Upper lobe of left lung (tissue), 6 donors: ENCODE measurements at regions not wholly inside any gene's neighbourhood (a gene's known extent, or its start where the extent isn't known, plus 50 kb on each side); places are given as distances from the start of the nearest gene placed in this dataset.

Experiments used
- ATAC-seq, 2 donors: fragments of 200-7000 bp; cut with Tn5 transposase; one replicate each; pipeline ENCODE4 v1.9.1; 2022; ENCODE audit warnings: mild to moderate bottlenecking in 2 of 2, moderate library complexity in 2 of 2; ENCODE audit not compliant: low FRiP score in 2 of 2
- DNase-seq, 2 donors: peaks; one replicate each; pipeline ENCODE4 v3.0.0-alpha.2; 2019 to 2020
- H3K27ac ChIP-seq, 4 donors: fragments of 200-600 bp; sonication (generic); one replicate each; pipeline ENCODE4 v1.5.1; 2016 to 2019
- H3K27me3 ChIP-seq, 4 donors: fragments of 200-600 bp; sonication (generic); one replicate each; pipeline ENCODE4 v1.5.1; 2017 to 2019
- H3K36me3 ChIP-seq, 4 donors: fragments of 200-600 bp; sonication (generic); one replicate each; pipeline ENCODE4 v1.5.1; 2016 to 2019
- H3K4me1 ChIP-seq, 4 donors: fragments of 200-600 bp; sonication (generic); one replicate each; pipeline ENCODE4 v1.5.1; 2018 to 2019
- H3K4me3 ChIP-seq, 4 donors: fragments of 200-600 bp; sonication (generic); one replicate each; pipeline ENCODE4 v1.5.1; 2017 to 2019; ENCODE audit warnings: mild to moderate bottlenecking in 2 of 4, moderate library complexity in 1 of 4
- H3K9me3 ChIP-seq, 4 donors: fragments of 200-600 bp; sonication (generic); one replicate each; pipeline ENCODE4 v1.5.1; 2018 to 2019
- CTCF ChIP-seq, 6 experiments: fragments of 450-650 bp in 4 of 6; fragments of 200-600 bp in 2 of 6; sonication (generic) in 2 of 6; IDR thresholded peaks; one replicate each; pipeline ENCODE4 v1.5.1; 2016 to 2019; ENCODE audit warnings: antibody characterized with exemption in 6 of 6
- EP300 ChIP-seq, 4 donors: sonication (generic); formaldehyde crosslinking; IDR thresholded peaks; one replicate each; pipeline ENCODE4 v1.5.1; 2017; ENCODE audit warnings: antibody characterized with exemption in 4 of 4, control low read depth in 2 of 4
- POLR2A ChIP-seq, 4 donors: fragments of 450-650 bp; IDR thresholded peaks; one replicate each; pipeline ENCODE4 v1.5.1; 2016 to 2017; ENCODE audit warnings: antibody characterized with exemption in 4 of 4, mild to moderate bottlenecking in 2 of 4
- POLR2AphosphoS5 ChIP-seq, 2 donors: sonication (generic); formaldehyde crosslinking; IDR thresholded peaks; one replicate each; pipeline ENCODE4 v1.5.1; 2017; ENCODE audit warnings: antibody characterized with exemption in 2 of 2
- WGBS, 2 donors: methylation state at CpG; one replicate each; pipeline ENCODE4 v1.1.5; 2017 to 2018; 5-methylcytosine and 5-hydroxymethylcytosine counted together
- donor health status: DM: no; HTN: no; CAD: no; lungs with moderate emphysema.
- donor health status: DM: no; HTN: yes; CAD: no; lungs with severe emphysema.

GRCh38 chr16:85987750-85988078 is 88.8 kb downstream of the IRF8 start:
- ATAC-seq, result no peak
- H3K27ac ChIP-seq, result no peak overlapping the region
- H3K4me3 ChIP-seq, result no peak overlapping the region
- no peaks in the 10 kb centered on the region for H3K36me3 ChIP-seq
- 46 to 72% methylated on average over 3 to 5 of the region's 5 CpGs for WGBS, 2 donors
- H3K4me1 ChIP-seq, result peaks cover 13 to 21% (median 16%) of the 10 kb centered on the region in 4 donors
- H3K27me3 ChIP-seq, result no peaks in the 10 kb centered on the region
- no peak for DNase-seq
- TF ChIP-seq CTCF (IDR thresholded peaks at IDR 0.05) (peak in 1 of 6 experiments; percentile 0), POLR2A (IDR thresholded peaks at IDR 0.05) (no peak), POLR2AphosphoS5 (IDR thresholded peaks at IDR 0.05) (no peak)
- no peaks in the 10 kb centered on the region for H3K9me3 ChIP-seq

DNA sequence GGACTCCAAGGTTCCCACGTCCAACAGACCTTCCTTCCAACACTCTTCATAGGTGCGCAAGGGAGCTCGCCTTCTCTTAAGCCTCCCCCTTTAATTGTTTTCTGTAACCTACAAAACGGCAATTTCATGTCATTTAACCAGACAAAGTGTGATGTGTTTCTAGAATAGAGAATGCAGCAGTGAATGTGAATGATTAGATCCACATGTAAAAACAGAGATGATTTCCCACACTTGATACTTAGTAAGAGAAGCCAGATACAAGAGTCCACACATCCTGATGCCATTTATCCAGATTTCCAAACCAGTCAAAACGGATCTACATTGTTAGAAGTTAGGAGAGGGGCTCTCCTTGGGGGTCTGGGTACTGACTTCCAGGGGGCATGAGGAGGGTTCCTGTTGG is 89.3 kb downstream of the IRF8 start:
- TF ChIP-seq EP300 (IDR thresholded peaks at IDR 0.05) (no peak), POLR2AphosphoS5 (IDR thresholded peaks at IDR 0.05) (no peak), POLR2A (IDR thresholded peaks at IDR 0.05) (no peak), CTCF (IDR thresholded peaks at IDR 0.05) (no peak)
- H3K27ac ChIP-seq, result no peak overlapping the region
- peaks cover 8 to 18% (median 15%) of the 10 kb centered on the region in 4 donors for H3K4me1 ChIP-seq
- no peak for DNase-seq
- H3K36me3 ChIP-seq, result no peaks in the 10 kb centered on the region
- no peak for ATAC-seq
- H3K9me3 ChIP-seq, result no peaks in the 10 kb centered on the region
- no peaks in the 10 kb centered on the region for H3K27me3 ChIP-seq
- H3K4me3 ChIP-seq, result no peak overlapping the region
- WGBS, 2 donors, result 84 to 85% methylated on average over 5 of the region's 5 CpGs

GRCh38 chr16:85988723-85989313 is 89.9 kb downstream of the IRF8 start:
- H3K4me3 ChIP-seq, result no peak overlapping the region
- WGBS, 2 donors, result 58 to 70% methylated on average over 12 to 13 of the region's 13 CpGs
- no peaks in the 10 kb centered on the region for H3K27me3 ChIP-seq
- DNase-seq (no peak), ATAC-seq (no peak)
- no peaks in the 10 kb centered on the region for H3K36me3 ChIP-seq
- H3K4me1 ChIP-seq, result peaks cover 6 to 16% (median 13%) of the 10 kb centered on the region in 4 donors
- TF ChIP-seq POLR2A (IDR thresholded peaks at IDR 0.05), result no peak
- TF ChIP-seq EP300 (IDR thresholded peaks at IDR 0.05), result no peak
- no peak for TF ChIP-seq POLR2AphosphoS5 (IDR thresholded peaks at IDR 0.05)
- TF ChIP-seq CTCF (IDR thresholded peaks at IDR 0.05), result no peak
- no peaks in the 10 kb centered on the region for H3K9me3 ChIP-seq
- no peak overlapping the region for H3K27ac ChIP-seq

DNA sequence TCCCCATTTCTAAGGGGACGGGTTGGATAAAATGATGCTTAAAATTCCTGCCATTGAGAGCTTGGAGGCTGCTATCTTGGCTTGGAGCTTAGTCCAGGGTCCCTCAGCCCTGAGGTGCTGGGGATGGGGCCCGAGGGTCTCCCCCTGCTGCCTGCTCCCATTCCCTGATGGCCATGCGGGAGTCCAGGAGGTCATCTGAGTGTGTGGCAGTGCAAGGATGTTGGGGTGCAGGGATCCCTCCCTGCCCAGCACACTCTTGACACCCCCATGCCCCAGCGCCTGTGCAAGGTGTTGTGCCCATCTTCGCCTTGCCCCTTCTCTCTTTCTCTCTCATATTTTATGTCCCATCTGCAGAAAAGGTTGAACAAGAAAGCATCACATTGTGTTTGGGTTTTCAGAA is 90.4 kb downstream of the IRF8 start:
- no peak for DNase-seq
- Histone ChIP-seq H3K9me3 (no peaks in the 10 kb centered on the region), H3K27ac (no peak overlapping the region), H3K36me3 (no peaks in the 10 kb centered on the region), H3K27me3 (no peaks in the 10 kb centered on the region), H3K4me3 (no peak overlapping the region), H3K4me1 (peaks cover 4 to 11% (median 9%) of the 10 kb centered on the region in 4 donors)
- WGBS, 2 donors, result 84 to 88% methylated on average over 5 of the region's 5 CpGs
- no peak for ATAC-seq
- TF ChIP-seq CTCF (IDR thresholded peaks at IDR 0.05) (no peak), POLR2AphosphoS5 (IDR thresholded peaks at IDR 0.05) (no peak), POLR2A (IDR thresholded peaks at IDR 0.05) (no peak), EP300 (IDR thresholded peaks at IDR 0.05) (no peak)
